ENCODE measurements at regions not wholly inside any gene's neighbourhood (a gene's known extent, or its start where the extent isn't known, plus 50 kb on each side); places are given as distances from the start of the nearest gene placed in this dataset.

GRCh38 chr2:146477383-146477782 lies 1367.4 kb upstream of the ACVR2A start:
- no peak for ATAC-seq
- TF ChIP-seq OSR1 (CRISPR knock-in tag; IDR thresholded peaks at IDR 0.05) (no peak), RARB (CRISPR knock-in tag; IDR thresholded peaks at IDR 0.05) (no peak), TSHZ2 (CRISPR knock-in tag; IDR thresholded peaks at IDR 0.05) (no peak), PATZ1 (CRISPR knock-in tag; IDR thresholded peaks at IDR 0.05; ENCODE audit: borderline replicate concordance) (no peak), ZFP3 (CRISPR knock-in tag; IDR thresholded peaks at IDR 0.05) (no peak), ZNF8 (CRISPR knock-in tag; IDR thresholded peaks at IDR 0.05) (no peak), ZFP30 (CRISPR knock-in tag; IDR thresholded peaks at IDR 0.05) (no peak), SNAI2 (CRISPR knock-in tag; IDR thresholded peaks at IDR 0.05) (no peak), ESRRG (CRISPR knock-in tag; IDR thresholded peaks at IDR 0.05) (no peak), PPARA (CRISPR knock-in tag; IDR thresholded peaks at IDR 0.05; ENCODE audit: borderline replicate concordance) (no peak)
- TF ChIP-seq, protein P1, sequence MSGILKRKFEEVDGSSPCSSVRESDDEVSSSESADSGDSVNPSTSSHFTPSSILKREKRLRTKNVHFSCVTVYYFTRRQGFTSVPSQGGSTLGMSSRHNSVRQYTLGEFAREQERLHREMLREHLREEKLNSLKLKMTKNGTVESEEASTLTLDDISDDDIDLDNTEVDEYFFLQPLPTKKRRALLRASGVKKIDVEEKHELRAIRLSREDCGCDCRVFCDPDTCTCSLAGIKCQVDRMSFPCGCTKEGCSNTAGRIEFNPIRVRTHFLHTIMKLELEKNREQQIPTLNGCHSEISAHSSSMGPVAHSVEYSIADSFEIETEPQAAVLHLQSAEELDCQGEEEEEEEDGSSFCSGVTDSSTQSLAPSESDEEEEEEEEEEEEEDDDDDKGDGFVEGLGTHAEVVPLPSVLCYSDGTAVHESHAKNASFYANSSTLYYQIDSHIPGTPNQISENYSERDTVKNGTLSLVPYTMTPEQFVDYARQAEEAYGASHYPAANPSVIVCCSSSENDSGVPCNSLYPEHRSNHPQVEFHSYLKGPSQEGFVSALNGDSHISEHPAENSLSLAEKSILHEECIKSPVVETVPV (CRISPR knock-in tag; IDR thresholded peaks at IDR 0.05): no peak

GRCh38 chr2:146468578-146468977 lies 1376.3 kb upstream of the ACVR2A start:
- TF ChIP-seq CSDC2 (CRISPR knock-in tag; IDR thresholded peaks at IDR 0.05) (no peak), POU6F1 (CRISPR knock-in tag; IDR thresholded peaks at IDR 0.05; ENCODE audit: borderline replicate concordance, low read depth) (no peak), SNAI2 (CRISPR knock-in tag; IDR thresholded peaks at IDR 0.05) (no peak), ZNF70 (CRISPR knock-in tag; IDR thresholded peaks at IDR 0.05) (no peak), ARNTL (CRISPR knock-in tag; IDR thresholded peaks at IDR 0.05; ENCODE audit: borderline replicate concordance, low read depth) (no peak)
- TF ChIP-seq, protein P1 (CRISPR knock-in tag; IDR thresholded peaks at IDR 0.05): no peak
- no peak for ATAC-seq

DNA sequence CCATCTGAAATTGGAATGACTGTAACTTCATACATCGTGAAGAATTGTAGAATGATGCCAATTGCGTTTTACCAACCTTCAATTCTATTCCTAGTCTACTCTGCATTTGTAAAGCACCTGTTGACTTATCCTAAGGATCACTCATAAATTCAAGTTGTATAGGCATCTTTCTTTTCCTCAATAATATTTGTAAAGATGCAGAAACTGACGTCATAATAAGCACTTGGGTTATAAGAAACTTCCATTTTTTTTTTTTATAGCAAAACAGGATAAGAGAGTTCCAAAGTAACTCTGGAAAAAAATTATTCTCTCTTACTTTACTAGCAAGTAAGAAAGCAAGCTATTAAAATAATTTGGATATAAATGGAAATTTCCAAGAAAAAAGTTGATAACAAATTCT lies 1377.4 kb upstream of the ACVR2A start:
- ATAC-seq: no peak
- TF ChIP-seq ARNTL (CRISPR knock-in tag; IDR thresholded peaks at IDR 0.05; ENCODE audit: borderline replicate concordance, low read depth) (no peak), TOX (CRISPR knock-in tag; IDR thresholded peaks at IDR 0.05; ENCODE audit: borderline replicate concordance) (no peak), ZFP3 (CRISPR knock-in tag; IDR thresholded peaks at IDR 0.05) (no peak)

DNA sequence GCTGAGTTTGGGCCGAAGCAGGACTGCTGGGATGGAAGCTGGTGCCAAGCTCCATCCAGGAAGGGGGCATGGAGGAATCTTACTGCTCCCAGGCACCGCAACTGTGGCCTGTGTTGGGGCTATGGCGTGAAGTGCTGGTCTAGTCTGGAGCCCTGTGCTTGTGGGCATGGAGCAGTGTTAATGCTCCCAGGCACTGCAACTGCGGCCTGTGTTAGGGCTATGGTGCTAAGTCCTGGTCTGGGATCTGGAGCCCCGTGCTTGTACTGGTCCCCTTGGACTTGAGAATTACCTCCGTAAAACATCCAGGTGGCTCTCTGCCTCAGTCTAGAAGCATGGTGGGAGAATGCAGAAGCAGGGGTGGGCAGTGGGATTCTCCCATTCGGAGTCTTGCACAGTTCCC lies 1379.4 kb upstream of the ACVR2A start:
- TF ChIP-seq ZNF70 (CRISPR knock-in tag; IDR thresholded peaks at IDR 0.05): no peak
- no peak for TF ChIP-seq RARB (CRISPR knock-in tag; IDR thresholded peaks at IDR 0.05)
- TF ChIP-seq ARNTL (CRISPR knock-in tag; IDR thresholded peaks at IDR 0.05; ENCODE audit: borderline replicate concordance, low read depth): no peak
- TF ChIP-seq, protein P1 (CRISPR knock-in tag; IDR thresholded peaks at IDR 0.05): no peak
- no peak for TF ChIP-seq PPARA (CRISPR knock-in tag; IDR thresholded peaks at IDR 0.05; ENCODE audit: borderline replicate concordance)
- TF ChIP-seq ZNF8 (CRISPR knock-in tag; IDR thresholded peaks at IDR 0.05): no peak
- TF ChIP-seq GLIS3 (CRISPR knock-in tag; IDR thresholded peaks at IDR 0.05): no peak
- TF ChIP-seq ISL1 (CRISPR knock-in tag; IDR thresholded peaks at IDR 0.05): no peak
- TF ChIP-seq ZNF565 (CRISPR knock-in tag; conservative IDR thresholded peaks at IDR 0.05; ENCODE audit: low read depth): no peak
- TF ChIP-seq ZFP3 (CRISPR knock-in tag; IDR thresholded peaks at IDR 0.05): no peak
- TF ChIP-seq ZFP30 (CRISPR knock-in tag; IDR thresholded peaks at IDR 0.05): no peak
- TF ChIP-seq ESRRG (CRISPR knock-in tag; IDR thresholded peaks at IDR 0.05): no peak
- TF ChIP-seq SNAI2 (CRISPR knock-in tag; IDR thresholded peaks at IDR 0.05): no peak
- no peak for TF ChIP-seq PATZ1 (CRISPR knock-in tag; IDR thresholded peaks at IDR 0.05; ENCODE audit: borderline replicate concordance)
- no peak for TF ChIP-seq ZC3H10 (CRISPR knock-in tag; IDR thresholded peaks at IDR 0.05)
- TF ChIP-seq BACH2 (CRISPR knock-in tag; IDR thresholded peaks at IDR 0.05; ENCODE audit: borderline replicate concordance): no peak

More for the DNA sequence above, 1379.4 kb upstream of the ACVR2A start:
- no peak for ATAC-seq
